ENCODE measurements at regions not wholly inside any gene's neighbourhood (a gene's known extent, or its start where the extent isn't known, plus 50 kb on each side); places are given as distances from the start of the nearest gene placed in this dataset.

DNA sequence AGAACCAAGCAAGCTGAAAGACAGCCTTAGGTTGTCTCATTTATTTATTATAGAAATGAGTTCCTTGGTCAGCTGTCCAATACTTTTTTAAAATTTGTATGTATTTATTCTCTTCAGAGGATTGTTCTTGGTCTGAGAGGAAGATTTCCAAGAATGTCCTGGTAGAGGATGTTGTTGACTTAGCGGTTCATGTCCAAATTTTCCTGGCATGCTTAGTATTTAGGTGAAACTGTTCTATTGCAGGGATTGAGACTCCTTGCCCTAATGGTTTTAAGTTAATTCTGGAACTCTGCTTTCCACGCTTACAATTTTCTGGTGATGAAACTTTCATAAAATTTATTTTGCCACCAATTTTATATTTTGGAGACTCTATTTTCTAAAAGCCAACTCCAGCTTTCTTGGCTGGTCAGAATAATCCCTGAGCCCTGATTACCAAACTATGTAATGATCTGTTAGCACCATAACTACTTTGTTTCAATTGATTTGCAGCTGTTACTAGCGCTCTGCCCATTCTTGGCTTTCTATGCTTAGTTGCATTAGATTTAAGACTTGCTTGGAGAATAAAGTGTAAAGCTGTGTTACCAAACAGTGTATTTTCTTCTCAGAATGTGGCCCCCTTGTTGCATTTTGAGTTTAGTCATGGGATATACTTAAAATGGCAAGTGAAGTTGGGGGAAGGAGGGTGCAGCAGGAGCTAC lies 1868.8 kb upstream of the CELF4 start:
- H3K27ac ChIP-seq: peak overlapping the region; percentile 73
- TF ChIP-seq, protein P1, sequence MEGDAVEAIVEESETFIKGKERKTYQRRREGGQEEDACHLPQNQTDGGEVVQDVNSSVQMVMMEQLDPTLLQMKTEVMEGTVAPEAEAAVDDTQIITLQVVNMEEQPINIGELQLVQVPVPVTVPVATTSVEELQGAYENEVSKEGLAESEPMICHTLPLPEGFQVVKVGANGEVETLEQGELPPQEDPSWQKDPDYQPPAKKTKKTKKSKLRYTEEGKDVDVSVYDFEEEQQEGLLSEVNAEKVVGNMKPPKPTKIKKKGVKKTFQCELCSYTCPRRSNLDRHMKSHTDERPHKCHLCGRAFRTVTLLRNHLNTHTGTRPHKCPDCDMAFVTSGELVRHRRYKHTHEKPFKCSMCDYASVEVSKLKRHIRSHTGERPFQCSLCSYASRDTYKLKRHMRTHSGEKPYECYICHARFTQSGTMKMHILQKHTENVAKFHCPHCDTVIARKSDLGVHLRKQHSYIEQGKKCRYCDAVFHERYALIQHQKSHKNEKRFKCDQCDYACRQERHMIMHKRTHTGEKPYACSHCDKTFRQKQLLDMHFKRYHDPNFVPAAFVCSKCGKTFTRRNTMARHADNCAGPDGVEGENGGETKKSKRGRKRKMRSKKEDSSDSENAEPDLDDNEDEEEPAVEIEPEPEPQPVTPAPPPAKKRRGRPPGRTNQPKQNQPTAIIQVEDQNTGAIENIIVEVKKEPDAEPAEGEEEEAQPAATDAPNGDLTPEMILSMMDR (conservative IDR thresholded peaks at IDR 0.05): no peak

GRCh38 chr18:39425172-39425850 lies 1859.7 kb upstream of the CELF4 start:
- TF ChIP-seq, protein P1 (conservative IDR thresholded peaks at IDR 0.05): no peak
- H3K27ac ChIP-seq: no peak overlapping the region

- TF ChIP-seq, protein P1 (conservative IDR thresholded peaks at IDR 0.05): no peak
- no peak overlapping the region for H3K27ac ChIP-seq
Measured at GRCh38 chr18:39424261-39424660, 1858.7 kb upstream of the CELF4 start.

GRCh38 chr18:39421276-39421675 lies 1855.7 kb upstream of the CELF4 start:
- no peak overlapping the region for H3K27ac ChIP-seq
- TF ChIP-seq, protein P1 (conservative IDR thresholded peaks at IDR 0.05): no peak

DNA sequence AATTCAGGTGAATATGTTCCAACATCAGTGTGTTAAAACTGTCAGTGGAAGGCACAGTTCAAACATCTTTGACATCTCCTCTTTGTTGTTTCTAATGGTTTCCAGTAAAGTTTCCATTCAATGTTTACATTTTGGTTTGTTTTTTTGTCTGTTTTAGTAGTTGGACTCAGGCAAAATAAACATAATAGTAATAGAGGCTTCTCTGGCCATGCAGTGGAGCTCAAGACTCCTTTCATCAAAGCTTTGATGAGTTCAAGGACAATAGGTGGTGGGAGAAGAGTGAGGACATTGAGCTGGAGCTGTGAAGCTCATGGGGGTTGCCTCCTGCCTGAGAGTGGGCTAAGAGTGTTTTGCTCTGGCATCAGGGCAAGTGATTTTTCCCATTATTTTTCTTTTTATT lies 1853.7 kb upstream of the CELF4 start:
- H3K27ac ChIP-seq: no peak overlapping the region
- TF ChIP-seq, protein P1 (conservative IDR thresholded peaks at IDR 0.05): no peak

DNA sequence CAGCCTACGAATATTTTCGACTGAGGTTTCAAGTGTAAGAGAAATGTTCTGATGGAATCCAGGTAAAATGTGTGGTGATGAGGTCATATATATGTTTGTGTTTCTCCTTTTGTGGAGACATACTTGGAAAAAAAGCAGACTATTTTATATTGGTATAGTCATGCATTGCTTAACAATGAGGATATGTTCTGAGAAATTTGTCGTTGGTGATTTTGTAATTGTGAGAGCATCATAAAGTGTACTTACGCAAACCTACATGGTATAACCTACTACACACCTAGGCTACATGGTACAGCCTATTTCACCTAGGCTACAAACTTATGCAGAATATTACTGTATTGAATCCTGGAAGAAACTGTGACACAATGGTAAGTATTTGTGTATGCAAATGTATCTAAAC lies 1849.9 kb upstream of the CELF4 start:
- H3K27ac ChIP-seq: no peak overlapping the region
- TF ChIP-seq, protein P1 (conservative IDR thresholded peaks at IDR 0.05): no peak

DNA sequence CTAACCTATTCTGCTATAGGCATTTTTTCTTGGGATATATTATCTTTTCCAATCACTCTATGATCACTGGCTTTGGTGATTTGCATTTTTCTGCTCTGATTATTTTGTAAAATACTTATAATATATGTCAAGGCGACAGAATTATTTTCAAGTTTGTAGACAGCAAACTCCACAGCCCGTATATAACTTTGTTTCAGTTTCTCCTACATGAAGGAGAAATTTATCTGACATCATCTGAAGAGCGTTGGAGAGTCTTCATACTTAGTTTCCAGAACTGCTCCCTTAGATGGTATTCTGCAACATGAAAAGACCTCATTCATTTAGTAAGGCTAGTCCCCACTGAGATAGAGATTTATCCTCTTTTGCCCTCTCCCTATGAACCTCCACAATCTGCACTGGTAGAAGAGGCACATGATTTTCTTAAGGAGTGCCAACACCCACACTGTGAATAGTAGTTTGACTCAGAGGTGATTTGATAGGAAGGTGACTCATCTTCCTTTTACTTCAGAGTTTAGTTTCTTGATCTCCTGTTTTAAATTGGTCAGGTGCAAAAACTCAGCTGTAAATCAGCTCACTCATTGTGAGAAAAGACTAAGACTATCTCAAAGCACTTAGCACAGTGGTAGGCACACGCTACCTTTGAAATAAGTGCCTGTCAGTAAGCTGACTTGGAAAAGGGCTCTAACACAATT lies 1848.6 kb upstream of the CELF4 start:
- H3K27ac ChIP-seq: no peak overlapping the region
- TF ChIP-seq, protein P1 (conservative IDR thresholded peaks at IDR 0.05): no peak

Data from VCaP (cell line).